GM19452 (cell line): ENCODE measurements at regions not wholly inside any gene's neighbourhood (a gene's known extent, or its start where the extent isn't known, plus 50 kb on each side); places are given as distances from the start of the nearest gene placed in this dataset.

Experiments
- ATAC-seq: cut with Tn5 transposase; IDR thresholded peaks from one replicate; pipeline ENCODE4 v1.9.1; 2021; ENCODE audit not compliant: unreplicated experiment

DNA sequence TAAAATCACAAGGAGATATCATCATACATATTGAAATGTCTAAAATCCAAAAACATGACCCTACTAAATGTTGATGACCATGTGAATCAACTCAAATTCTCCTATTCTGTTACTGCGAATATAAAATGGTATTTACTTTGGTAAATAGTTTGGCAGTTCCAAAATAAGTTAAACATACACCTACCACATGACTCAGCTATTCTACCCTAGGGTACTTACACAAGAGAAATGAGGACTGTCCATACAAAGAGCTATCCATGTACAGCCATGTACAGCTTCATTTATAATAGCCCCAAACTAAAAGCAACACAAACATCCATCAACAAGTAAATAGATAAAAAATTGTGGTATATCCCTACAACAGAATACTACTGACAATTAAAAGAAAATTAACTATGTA, 346.1 kb upstream of the TENM4 start:
- ATAC-seq = no peak

DNA sequence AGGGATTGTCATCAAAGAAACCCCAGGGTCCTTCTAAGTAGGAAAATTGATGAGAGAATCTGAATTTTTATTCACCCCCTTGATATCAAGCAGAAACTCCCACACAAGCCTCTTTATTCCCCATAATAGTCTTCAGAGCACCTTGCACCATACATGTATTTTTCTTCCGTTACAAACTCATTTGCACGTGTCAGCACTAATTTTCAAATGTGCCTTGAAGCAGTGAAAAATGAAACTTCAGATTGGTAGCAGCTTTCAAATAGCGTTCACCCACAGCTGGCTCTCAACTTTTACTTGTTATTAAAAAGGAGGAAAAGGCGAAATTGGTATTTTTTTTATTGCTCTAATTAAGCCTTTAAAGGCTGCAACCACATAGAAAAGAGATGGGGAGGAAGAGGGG, 343.0 kb upstream of the TENM4 start:
- no peak for ATAC-seq

DNA sequence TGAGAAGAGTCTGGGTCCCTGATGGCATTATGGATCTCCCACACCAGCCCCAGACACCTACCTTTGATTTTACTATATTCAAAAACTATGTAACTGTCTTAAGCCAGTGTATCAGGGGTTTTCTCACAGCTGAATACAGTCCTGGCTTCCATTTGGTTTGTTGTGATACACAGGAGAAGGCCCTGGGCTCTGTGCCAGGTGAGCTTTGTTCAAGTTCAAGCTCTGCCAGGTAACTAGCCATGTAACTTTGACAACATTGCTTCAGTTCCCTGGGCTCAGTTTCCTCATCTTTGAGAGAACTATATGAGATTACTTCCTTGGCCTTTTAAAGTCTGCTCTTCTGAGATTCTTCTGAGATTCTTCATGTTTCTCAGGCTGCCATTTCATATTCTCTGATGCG, 327.5 kb upstream of the TENM4 start:
- ATAC-seq = no peak

DNA sequence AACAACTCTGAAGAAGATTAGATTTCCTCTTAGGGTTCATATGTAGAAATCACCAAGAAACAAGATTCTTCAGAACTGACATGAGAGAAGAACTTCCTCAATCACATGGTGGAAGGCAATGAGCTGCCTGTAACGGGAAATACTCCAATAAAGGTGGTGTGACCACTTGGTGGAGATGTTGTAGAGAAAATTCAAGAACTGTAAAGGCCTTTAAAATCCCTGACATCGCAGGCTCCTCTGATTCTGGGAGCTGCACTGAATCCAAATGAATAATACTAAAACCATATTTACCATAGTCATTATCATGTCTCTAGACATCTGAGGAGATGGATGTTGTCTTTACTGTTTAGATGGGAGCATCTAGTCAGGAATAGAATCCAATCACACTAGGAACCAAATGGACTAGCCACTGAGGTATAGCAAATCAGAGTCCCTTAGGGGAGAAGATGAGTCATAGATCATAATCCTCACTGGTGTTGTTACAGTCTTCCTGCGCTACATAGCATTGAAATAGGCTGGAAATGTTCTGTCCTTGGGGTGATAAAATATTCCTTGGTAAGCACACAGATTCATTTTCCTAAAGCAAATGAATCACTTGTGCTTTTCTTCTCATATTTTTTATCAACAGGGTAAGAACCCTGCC, 321.6 kb upstream of the TENM4 start:
- ATAC-seq = no peak

DNA sequence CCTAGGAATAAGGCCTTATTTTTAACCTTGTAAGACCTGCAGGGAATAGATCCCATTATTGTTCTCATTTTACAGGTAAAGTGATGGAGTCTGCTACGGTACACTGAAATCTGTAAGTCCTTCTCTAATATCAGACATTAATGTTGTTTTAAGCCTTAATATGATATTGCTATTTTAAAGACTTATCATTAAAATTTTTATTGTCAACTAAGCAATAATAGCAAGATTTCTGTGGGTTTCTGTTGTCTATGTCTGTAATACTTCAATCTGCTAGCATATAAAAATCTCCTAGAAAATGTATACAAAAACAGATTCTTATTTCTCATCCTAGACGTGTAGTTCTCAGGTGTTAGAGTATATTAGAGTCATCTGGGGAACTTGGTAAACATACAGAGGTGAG, 317.5 kb upstream of the TENM4 start:
- ATAC-seq = no peak

DNA sequence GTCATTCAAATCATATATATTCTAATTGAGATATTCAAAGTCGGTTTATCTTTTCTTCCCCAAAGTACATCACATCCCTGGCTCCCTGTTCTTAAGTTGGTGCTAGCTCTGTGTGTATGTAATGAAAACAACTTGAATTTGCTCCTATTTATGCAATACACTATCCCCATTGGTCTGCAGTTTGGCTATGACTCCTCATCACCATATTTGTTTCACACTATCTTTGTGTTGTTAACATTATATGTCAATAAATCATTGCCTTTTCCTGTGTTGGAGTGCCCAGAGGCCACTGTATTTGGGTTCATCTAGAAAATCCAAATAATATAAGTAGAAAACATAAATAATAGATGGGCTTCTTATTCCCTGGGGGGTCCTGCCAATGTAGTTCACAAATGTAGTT, 306.6 kb upstream of the TENM4 start:
- ATAC-seq = no peak

DNA sequence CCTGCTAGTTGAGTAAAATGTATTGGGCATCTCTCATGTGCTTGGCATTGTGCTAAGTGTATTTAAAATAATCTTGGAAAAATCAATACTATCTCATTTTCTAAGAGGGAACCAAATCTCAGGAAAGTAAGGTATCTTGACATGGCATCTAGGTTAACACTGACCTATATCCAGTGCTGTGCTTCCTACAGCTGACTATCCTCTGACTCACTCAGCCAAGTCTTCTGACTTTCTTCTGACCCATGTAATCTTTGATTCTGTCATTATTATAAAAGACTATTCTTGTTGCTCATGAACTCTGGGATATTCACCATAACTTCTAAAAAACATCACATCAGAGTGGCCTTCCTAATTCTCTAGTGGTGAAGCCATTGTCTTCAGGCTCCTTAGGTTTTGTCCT, 304.1 kb upstream of the TENM4 start:
- ATAC-seq = no peak

DNA sequence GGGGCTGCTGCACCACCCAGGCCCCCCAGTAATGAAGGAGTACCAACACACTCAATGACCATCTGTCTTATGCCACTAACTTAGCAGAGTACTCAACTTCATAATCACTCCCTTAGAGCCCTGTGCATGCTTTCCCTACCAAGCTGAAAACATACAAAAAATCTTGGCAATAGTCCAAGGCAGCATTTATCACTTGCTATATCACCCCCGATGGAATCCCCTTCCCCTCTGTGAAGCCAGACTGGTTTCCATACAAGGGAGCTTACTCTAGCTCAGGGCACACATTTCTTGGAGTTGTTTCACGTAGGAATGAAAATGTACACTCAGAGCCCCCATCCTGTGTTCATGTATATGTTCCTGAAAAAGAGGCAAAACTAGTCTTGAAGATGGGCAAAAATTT, 301.3 kb upstream of the TENM4 start:
- ATAC-seq = no peak

DNA sequence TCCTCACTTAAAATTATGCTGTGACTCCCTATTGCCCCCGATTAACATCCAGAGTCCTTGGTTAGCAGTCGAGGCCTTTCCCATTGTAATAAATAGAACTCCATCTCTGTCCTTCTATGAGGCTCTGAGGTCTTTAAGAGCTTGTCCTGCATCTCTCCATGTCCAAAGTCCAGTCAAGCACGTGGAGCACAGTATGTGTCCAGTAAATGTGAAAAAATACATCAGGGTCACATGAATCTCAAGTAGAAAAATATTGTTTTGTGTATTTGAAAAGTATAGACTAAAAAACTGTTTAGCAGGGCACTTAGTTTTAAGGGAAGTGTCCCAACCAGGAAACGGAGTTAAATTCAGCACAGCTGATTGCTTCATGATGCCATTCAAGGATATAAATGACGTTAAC, 298.8 kb upstream of the TENM4 start:
- ATAC-seq = no peak

DNA sequence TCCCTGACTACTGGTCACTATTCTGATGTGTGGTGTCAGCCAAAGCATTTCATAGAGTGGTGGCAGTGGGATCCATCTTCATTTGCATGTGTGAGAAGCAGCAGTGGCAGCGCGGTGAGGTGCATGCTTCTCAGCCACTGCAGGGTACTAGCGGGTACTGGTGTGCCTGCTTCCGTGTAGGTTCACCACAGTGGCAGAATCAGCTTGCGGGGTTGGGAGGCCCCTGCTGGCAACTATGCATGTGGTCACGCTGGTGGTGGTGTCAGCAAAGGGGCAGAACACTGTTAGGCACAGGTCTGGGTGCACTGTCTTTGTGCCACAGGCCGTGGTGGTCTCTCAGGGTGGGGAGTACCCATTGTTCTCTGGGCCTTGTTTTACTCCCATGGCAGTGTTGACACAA, 286.4 kb upstream of the TENM4 start:
- no peak for ATAC-seq

DNA sequence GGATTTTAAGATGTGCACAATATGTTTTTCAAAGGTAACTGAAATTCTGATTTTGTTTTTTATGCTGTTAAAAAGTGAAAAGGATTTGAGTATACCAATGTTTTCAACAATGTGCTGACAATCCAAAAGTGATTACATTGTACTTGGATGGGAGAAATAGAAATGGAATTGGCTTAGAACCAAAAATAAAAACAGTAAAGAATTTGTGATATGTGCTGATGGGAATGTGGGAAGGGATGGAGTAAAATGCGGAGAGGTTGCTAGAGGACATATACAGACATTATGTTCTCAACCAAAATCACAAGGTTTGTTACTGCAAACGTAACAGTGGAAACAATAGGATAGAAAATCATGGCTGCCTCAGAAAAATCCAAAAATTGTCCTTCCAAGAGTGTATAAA, 279.3 kb upstream of the TENM4 start:
- ATAC-seq = no peak

DNA sequence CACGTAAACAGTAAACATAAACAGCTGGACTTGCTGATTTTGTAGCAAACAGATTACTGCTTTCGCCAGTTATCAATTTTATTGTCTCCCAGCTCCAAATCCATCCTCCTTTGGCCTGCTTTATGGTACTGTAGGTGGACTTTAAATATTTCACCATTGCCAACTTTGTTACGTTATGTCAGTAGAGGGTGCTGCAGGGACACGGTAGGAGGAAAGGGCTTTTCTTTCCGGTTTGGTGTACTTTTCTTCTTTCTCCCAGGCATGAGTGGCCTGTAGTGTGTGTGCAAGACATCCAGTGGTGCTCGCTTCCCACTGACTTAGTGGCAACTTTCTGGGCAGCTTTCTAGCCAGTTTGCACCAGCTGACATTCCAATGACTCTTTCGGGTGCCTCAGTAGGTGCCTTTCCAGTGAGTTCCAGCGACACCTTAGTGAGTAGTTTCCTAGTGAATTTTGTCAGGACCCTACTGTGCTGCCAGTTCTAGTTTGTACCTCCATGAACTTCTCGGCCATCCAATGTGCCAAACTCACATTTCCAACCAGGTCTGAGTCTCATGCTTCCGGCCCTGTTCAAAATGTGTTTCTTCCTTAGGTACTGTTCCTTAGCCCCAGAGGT, 267.6 kb upstream of the TENM4 start:
- peak; percentile 69 for ATAC-seq

DNA sequence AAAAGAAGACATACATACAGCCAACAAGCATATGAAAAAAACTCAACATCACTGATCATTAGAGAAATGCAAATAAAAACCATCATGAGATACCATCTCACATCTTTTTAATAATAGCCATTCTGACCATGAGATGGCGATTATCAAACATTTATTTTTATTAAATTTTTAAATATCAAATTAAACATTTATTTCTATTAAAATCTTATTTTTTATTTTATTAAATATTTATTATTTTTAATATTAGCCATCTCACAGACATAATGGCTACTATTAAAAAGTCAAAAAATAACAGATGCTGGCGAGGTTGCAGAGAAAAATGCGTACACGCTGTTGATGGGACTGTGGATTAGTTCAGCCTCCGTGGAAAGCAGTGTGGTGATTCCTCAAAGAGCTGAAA, 264.8 kb upstream of the TENM4 start:
- no peak for ATAC-seq

DNA sequence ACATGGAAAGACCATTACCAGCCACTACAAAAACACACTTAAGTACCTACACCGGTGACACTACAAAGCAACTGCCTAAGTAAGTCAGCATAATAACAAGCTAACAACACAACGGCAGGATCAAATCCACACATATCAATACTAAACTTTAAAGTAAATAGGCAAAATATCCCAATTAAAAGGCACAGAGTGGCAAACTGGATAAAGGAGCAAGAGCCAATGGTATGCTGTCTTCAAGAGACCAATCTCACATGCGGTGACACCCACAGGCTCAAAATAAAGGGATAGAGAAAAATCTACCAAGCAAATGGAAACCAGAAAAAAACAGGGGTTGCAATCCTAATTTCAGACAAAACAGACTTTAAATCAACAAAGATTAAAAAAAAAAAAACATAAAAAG, 261.5 kb upstream of the TENM4 start:
- ATAC-seq = no peak

DNA sequence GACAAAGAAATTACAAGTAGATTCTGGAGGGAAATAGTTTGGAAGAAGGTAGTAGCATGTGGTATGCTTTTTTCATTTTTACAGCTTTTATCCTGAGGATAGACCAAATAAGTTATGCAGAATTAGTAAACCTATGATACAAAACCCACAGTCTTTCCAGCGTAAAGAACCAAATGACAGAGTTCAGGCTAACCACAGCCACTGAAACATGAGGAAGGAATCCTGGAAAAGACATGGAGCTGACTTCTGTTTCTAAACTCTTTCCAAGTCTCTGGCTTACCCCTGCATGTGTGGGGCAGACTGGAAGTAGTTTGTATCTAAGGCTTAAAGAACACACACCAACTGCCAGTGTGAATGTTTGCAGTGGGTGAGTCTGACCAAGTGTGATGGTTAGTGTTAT, 258.4 kb upstream of the TENM4 start:
- no peak for ATAC-seq

DNA sequence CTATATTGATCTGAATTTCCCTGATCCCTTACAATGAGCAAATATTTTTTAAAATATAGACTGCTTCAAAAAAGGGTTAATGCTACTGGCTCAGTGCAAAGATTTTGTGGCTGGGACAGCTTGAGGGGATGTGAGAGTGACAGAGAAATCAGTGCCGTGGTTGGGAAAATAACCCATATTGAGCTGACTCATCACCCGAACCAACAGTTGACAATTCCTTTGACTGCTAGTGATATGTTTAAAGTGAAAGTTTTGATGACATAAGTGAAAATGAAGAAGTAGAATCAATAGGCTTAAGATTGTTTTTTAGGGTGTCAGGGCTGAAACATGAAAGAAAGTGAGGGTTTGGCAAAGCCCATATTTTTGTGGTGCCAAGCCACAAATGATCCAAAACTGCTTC, 257.1 kb upstream of the TENM4 start:
- no peak for ATAC-seq

DNA sequence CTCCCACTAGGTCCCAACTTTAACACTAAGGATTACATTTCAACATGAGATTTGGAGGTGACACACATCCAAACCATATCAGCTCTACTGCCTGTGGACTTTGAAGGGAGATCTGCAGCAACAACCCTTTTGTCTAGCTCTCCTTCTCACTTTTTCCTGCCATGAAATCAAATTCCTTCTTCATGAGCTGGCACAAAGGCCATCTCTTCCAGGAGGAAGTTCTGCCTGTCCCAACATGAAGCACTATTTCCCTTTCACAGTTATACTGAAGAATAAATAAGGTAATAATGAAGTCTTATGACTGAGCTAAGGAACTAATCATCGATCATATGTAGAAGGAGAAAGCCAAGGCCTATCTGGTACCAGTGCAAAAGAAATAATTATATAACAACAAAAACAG, 253.5 kb upstream of the TENM4 start:
- no peak for ATAC-seq

DNA sequence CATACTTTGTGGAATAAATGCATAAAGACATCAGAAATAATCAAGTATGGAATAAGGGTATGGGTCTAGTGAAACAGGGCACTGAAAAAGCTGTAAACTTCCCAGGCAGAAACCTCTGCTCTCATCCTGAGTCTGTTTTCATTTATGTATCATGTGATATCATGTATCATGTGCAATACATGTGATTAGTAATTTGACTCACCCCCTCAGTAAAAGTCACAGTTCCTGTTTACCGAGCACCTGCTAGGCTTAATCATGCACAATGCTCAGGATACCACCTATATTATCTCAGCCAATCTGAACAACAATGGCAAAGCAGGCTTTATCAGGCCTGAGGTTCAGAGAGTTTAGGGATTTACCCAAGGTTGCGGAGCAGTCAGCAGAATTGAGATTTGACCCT, 250.6 kb upstream of the TENM4 start:
- no peak for ATAC-seq

DNA sequence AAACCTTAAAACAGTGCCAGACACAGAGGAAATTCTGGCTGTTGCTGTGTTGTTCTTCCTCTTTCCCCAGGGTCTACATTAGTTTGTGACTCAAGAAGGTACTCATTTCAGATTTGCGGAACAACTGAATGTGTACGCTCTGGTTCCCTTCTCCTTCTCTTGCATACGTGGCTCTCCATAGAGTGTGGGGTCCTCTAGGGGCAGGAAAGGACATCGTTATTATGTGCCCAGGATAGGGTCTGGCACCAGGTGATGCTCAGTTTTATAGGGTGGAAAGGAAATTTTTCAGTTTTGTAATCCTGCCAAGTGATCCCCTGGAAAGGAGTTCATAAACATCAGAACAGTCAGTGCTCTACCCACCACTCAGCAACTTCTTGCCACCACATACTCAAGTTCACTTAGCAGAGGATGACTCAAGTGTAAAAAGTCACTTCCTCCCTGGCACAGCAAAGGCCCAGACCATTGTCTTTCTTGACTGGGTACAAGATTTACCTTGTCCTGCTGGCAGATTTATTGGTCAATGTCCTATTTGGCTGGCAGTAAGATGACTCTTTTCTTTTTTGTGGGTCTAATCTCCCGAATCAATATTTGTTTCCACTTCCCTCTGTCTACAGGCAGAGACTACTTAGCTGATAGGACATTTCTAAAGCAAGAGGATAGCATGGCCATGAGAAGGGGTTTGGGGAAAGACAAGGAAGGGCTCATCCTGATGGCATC, 246.0 kb upstream of the TENM4 start:
- ATAC-seq = no peak

DNA sequence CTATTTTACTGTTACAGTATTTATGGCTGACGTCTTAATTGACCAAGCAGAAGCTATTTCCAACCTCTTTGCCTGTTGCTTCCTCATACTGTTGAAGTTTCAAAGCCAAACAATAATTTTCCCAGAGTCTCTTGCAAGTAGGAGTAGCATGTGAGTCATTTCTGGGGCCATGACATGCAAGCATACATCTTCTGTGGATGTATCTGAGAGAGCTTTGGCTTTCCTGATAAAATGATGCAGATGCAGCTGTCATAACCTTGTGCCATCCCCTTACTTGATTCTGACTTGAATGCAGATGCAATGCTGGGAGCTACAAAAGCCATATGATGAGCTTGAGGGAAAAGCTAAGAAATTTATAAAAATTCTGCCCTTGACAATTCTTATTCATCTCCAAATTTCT, 243.1 kb upstream of the TENM4 start:
- ATAC-seq = no peak

DNA sequence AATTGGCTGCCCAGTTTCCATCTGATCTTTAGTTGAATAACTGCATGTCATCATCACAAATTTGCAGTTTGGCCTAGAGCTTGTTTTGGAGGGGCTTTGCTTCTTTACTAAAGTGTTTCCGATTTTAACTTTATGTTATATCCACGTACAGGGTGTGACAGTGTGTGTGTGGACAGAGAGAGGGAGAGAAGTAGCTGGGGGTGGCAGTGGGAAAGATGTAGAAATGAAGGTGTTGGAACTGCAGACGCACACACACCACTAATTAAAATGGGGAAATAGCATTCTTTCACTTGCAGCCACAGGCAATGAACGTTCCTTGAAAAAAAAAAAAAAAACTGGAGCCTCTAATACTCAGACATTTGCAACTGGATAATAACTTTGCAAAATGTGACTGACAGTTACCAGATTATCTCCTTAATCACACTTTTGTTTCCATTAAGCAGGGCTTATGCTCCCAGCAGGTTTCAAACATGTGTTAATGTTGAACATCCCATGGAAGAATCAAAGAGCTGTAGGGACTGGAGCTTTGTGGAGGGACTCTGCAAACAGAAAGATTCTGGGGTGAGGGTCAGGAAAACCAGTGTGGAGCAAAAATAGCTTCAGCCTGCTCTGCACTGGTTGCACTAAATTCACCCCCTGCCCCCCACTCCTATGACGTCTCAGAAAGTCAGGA, 238.1 kb upstream of the TENM4 start:
- no peak for ATAC-seq

DNA sequence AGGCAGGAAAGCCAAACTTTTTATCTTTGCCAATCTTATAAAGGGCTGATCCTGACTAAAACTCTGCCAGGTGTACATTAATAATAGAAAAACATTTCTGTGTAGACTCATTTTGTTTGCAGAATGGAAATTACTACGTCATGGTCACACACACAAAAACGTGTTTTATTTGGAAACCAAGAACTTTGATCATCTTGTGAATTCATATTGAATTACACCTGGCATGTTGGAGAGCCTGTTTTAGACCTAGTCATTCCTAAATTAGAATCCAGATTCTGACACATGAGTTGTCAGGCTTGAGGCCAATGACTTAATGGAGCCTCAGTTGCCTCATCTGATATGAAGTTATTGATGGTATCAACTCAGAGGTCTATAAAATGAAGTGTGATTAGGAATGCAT, 235.6 kb upstream of the TENM4 start:
- no peak for ATAC-seq
